Type B pancreatic cell (in vitro differentiated cells): ENCODE measurements at regions not wholly inside any gene's neighbourhood (a gene's known extent, or its start where the extent isn't known, plus 50 kb on each side); places are given as distances from the start of the nearest gene placed in this dataset.
A peak's percentile ranks its signal among the peaks of the same experiment; 100 is the strongest.
"Not testable (repeated sequence)": the region's sequence is repeated elsewhere in the genome, so short reads cannot be mapped to it uniquely, and the experiment has no call there.

Experiments used
- DNase-seq: peaks from one replicate; pipeline ENCODE4 v3.0.0; 2021; ENCODE audit warnings: mixed read lengths; ENCODE audit not compliant: unreplicated experiment; ENCODE audit errors: extremely low spot score
- H3K27ac Mint-ChIP-seq: 2 replicates; pipeline ENCODE4 v1.8.0; 2021; ENCODE audit warnings: mild to moderate bottlenecking, mixed read lengths
- H3K27me3 Mint-ChIP-seq: 2 replicates; pipeline ENCODE4 v1.8.0; 2021; ENCODE audit warnings: mixed read lengths
- H3K36me3 Mint-ChIP-seq: 2 replicates; pipeline ENCODE4 v1.8.0; 2021; ENCODE audit warnings: mixed read lengths
- H3K4me1 Mint-ChIP-seq: one replicate; pipeline ENCODE4 v1.8.0; 2021; ENCODE audit warnings: mixed read lengths; ENCODE audit not compliant: unreplicated experiment
- H3K4me3 Mint-ChIP-seq: 2 replicates; pipeline ENCODE4 v1.8.0; 2021; ENCODE audit warnings: mild to moderate bottlenecking, mixed read lengths
- H3K9me3 Mint-ChIP-seq: 2 replicates; pipeline ENCODE4 v1.8.0; 2021; ENCODE audit warnings: mixed read lengths
- CTCF ChIP-seq: fragments of 200-600 bp; sonication (generic); conservative IDR thresholded peaks from 2 replicates; pipeline ENCODE4 v1.5.0; 2021; ENCODE audit warnings: antibody characterized with exemption, mild to moderate bottlenecking

GRCh38 chr17:30714825-30715622 lies 109.5 kb downstream of the CRLF3 start:
- peak; percentile 77 for TF ChIP-seq CTCF
- peaks cover 23% of the 10 kb centered on the region for H3K4me1 Mint-ChIP-seq
- not testable (repeated sequence) for H3K27ac Mint-ChIP-seq, H3K36me3 Mint-ChIP-seq, DNase-seq, H3K9me3 Mint-ChIP-seq, H3K4me3 Mint-ChIP-seq, H3K27me3 Mint-ChIP-seq

GRCh38 chr17:30713805-30714204 lies 110.7 kb downstream of the CRLF3 start:
- Mint-ChIP-seq H3K27ac (peak overlapping the region; percentile 7), H3K4me3 (peak overlapping the region; percentile 29)
- H3K27me3 Mint-ChIP-seq, result not testable (repeated sequence)

GRCh38 chr17:30712859-30713258 lies 111.6 kb downstream of the CRLF3 start:
- peaks cover 24% of the 10 kb centered on the region for H3K4me1 Mint-ChIP-seq
- not testable (repeated sequence) for H3K36me3 Mint-ChIP-seq, H3K9me3 Mint-ChIP-seq, H3K27ac Mint-ChIP-seq, H3K27me3 Mint-ChIP-seq, DNase-seq
- peak overlapping the region; percentile 22 for H3K4me3 Mint-ChIP-seq

More at GRCh38 chr17:30713805-30714204, 110.7 kb downstream of the CRLF3 start:
- H3K4me1 Mint-ChIP-seq, result peaks cover 18% of the 10 kb centered on the region
- DNase-seq, H3K36me3 Mint-ChIP-seq, H3K9me3 Mint-ChIP-seq: not testable (repeated sequence)

- Mint-ChIP-seq H3K27ac (peak overlapping the region; percentile 92), H3K4me3 (peak overlapping the region; percentile 94), H3K4me1 (peaks cover 32% of the 10 kb centered on the region)
- H3K36me3 Mint-ChIP-seq, H3K27me3 Mint-ChIP-seq, DNase-seq, H3K9me3 Mint-ChIP-seq: not testable (repeated sequence)
These were observed 112.6 kb downstream of the CRLF3 start for GRCh38 chr17:30711626-30712507.

- not testable (repeated sequence) for H3K9me3 Mint-ChIP-seq, H3K27me3 Mint-ChIP-seq
These were observed 113.3 kb downstream of the CRLF3 start for GRCh38 chr17:30711176-30711575.

GRCh38 chr17:30710276-30711088 lies 114.0 kb downstream of the CRLF3 start:
- not testable (repeated sequence) for H3K27me3 Mint-ChIP-seq, H3K9me3 Mint-ChIP-seq, H3K36me3 Mint-ChIP-seq, DNase-seq
- peaks cover 31% of the 10 kb centered on the region for H3K4me1 Mint-ChIP-seq
- peak overlapping the region; percentile 94 for H3K4me3 Mint-ChIP-seq
- peak overlapping the region; percentile 92 for H3K27ac Mint-ChIP-seq

More at GRCh38 chr17:30711176-30711575, 113.3 kb downstream of the CRLF3 start:
- peak overlapping the region; percentile 92 for H3K27ac Mint-ChIP-seq
- H3K4me1 Mint-ChIP-seq, result peaks cover 32% of the 10 kb centered on the region
- not testable (repeated sequence) for DNase-seq, H3K36me3 Mint-ChIP-seq
- peak overlapping the region; percentile 94 for H3K4me3 Mint-ChIP-seq

GRCh38 chr17:30709561-30710275 lies 114.8 kb downstream of the CRLF3 start:
- not testable (repeated sequence) for H3K36me3 Mint-ChIP-seq
- H3K27ac Mint-ChIP-seq, result peak overlapping the region; percentile 92

GRCh38 chr17:30709096-30709495 lies 115.4 kb downstream of the CRLF3 start:
- H3K27ac Mint-ChIP-seq, H3K27me3 Mint-ChIP-seq, H3K36me3 Mint-ChIP-seq, H3K4me3 Mint-ChIP-seq, H3K9me3 Mint-ChIP-seq: not testable (repeated sequence)
- peak; percentile 72 for DNase-seq
- peaks cover 26% of the 10 kb centered on the region for H3K4me1 Mint-ChIP-seq
- TF ChIP-seq CTCF, result peak; percentile 29

More at GRCh38 chr17:30709561-30710275, 114.8 kb downstream of the CRLF3 start:
- H3K4me3 Mint-ChIP-seq, result peak overlapping the region; percentile 94
- H3K9me3 Mint-ChIP-seq, DNase-seq, H3K27me3 Mint-ChIP-seq: not testable (repeated sequence)
- H3K4me1 Mint-ChIP-seq, result peaks cover 26% of the 10 kb centered on the region

GRCh38 chr17:30708241-30709078 lies 116.0 kb downstream of the CRLF3 start:
- Mint-ChIP-seq H3K4me1 (peaks cover 22% of the 10 kb centered on the region), H3K27ac (peak overlapping the region; percentile 96), H3K4me3 (peak overlapping the region; percentile 99)
- H3K27me3 Mint-ChIP-seq, H3K9me3 Mint-ChIP-seq, H3K36me3 Mint-ChIP-seq: not testable (repeated sequence)
- DNase-seq, result peak; percentile 90

- H3K36me3 Mint-ChIP-seq, H3K9me3 Mint-ChIP-seq, H3K27me3 Mint-ChIP-seq, DNase-seq: not testable (repeated sequence)
- peak overlapping the region; percentile 99 for H3K4me3 Mint-ChIP-seq
- H3K27ac Mint-ChIP-seq, result peak overlapping the region; percentile 96
- peaks cover 21% of the 10 kb centered on the region for H3K4me1 Mint-ChIP-seq
These were observed 116.7 kb downstream of the CRLF3 start for GRCh38 chr17:30707724-30708240.
